ENCODE measurements at regions not wholly inside any gene's neighbourhood (a gene's known extent, or its start where the extent isn't known, plus 50 kb on each side); places are given as distances from the start of the nearest gene placed in this dataset.
"Not testable (repeated sequence)": the region's sequence is repeated elsewhere in the genome, so short reads cannot be mapped to it uniquely, and the experiment has no call there.

DNA sequence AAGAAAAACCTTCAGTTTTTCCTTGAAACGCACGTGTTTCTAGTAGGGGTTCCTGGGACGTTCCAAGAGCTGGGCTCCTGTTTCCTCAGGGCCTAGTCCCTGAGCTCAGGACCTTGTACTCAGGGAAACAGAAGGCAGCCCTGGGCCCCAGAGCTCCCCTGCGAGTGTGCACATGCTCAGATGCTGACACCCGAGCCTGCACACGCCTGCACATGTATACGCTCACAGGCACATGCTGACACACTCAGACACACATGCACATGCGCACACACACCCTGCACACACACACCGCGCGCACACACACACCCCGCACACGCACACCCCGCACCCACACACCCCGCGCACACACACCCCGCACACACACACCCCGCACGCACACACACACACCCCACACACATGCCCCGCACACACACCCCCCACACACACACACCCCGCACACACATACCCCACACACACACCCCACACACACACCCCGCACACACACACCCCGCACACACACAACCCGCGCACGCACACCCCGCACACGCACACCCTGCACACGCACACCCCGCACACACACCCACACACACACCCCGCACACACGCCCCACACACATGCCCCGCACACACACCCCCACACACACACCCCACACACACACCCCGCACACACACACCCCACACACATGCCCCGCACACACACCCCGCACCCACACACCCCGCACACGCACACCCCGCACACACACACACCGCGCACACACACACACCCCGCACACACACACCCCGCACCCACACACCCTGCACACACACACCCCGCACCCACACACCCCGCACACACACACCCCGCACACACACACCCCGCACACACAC, 52.2 kb downstream of the CALML3 start:
- TF ChIP-seq, protein P1, sequence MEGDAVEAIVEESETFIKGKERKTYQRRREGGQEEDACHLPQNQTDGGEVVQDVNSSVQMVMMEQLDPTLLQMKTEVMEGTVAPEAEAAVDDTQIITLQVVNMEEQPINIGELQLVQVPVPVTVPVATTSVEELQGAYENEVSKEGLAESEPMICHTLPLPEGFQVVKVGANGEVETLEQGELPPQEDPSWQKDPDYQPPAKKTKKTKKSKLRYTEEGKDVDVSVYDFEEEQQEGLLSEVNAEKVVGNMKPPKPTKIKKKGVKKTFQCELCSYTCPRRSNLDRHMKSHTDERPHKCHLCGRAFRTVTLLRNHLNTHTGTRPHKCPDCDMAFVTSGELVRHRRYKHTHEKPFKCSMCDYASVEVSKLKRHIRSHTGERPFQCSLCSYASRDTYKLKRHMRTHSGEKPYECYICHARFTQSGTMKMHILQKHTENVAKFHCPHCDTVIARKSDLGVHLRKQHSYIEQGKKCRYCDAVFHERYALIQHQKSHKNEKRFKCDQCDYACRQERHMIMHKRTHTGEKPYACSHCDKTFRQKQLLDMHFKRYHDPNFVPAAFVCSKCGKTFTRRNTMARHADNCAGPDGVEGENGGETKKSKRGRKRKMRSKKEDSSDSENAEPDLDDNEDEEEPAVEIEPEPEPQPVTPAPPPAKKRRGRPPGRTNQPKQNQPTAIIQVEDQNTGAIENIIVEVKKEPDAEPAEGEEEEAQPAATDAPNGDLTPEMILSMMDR (IDR thresholded peaks at IDR 0.05; ENCODE audit: insufficient read depth, low read depth, low read length, missing control alignments): no peak
- no peak overlapping the region for H3K4me3 ChIP-seq (ENCODE audit: low read depth, low read length)
- DNase-seq (ENCODE audit: low read depth): no peak

DNA sequence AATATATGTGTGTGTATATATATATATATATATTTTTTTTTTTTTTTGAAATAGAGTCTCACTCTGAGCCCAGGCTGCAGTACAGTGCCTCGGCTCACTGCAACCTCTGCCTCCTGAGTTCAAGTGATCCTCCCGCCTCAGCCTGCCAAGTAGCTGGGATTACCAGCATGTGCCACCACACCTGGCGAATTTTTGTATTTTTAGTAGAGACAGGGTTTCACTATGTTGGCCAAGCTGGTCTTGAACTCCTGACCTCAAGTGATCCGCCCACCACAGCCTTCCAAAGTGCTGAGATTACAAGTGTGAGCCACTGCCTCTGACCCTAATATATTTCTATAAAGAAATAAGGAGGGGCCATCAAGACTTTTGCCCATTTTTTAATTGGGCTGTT, 55.3 kb downstream of the CALML3 start:
- not testable (repeated sequence) for DNase-seq (ENCODE audit: low read depth); H3K4me3 ChIP-seq (ENCODE audit: low read depth, low read length)

DNA sequence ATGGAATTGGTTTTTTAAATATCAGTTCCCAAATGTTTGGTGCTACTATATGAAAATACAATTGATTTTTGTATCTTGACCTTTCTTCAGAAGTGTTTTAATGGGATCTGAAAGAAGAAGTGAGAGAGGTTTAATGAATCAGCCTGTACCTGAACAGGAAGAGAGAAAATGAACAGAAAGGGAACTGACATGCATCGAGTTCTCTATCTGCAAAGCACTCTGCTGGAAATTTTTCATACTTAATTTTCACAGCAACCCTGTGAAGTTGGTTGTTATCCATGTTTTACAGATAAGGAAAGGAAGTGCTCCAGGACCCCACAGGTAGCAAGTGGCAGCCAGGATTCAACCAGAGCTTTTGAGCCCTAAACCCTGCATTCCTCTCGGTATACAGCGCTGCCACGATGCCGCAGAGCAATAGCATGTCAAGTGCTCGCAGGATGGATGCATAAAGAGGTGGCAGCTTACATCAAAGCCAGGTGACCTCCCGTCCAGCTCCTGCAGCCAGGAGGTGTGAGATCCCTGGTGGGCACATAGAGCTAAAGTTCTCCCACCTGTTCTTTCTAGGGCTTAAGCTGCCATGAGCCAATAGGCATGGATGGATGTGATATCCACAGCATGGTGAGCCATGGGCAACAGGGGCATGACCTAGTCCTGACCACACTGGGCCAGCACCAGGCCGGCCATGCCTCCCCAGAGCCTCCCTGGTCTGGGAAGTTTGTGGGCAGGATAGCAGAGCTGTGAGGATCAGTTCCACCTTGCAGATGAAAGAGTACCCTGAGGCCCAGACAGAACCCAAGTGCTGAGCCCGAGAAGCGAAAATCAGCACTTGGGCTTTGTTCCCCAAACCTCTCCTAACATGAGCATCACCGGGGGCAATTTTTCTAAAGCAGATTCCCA, 57.2 kb downstream of the CALML3 start:
- H3K4me3 ChIP-seq (ENCODE audit: low read depth, low read length): no peak overlapping the region
- TF ChIP-seq, protein P1 (IDR thresholded peaks at IDR 0.05; ENCODE audit: insufficient read depth, low read depth, low read length, missing control alignments): no peak
- DNase-seq (ENCODE audit: low read depth): peak; percentile 77

DNA sequence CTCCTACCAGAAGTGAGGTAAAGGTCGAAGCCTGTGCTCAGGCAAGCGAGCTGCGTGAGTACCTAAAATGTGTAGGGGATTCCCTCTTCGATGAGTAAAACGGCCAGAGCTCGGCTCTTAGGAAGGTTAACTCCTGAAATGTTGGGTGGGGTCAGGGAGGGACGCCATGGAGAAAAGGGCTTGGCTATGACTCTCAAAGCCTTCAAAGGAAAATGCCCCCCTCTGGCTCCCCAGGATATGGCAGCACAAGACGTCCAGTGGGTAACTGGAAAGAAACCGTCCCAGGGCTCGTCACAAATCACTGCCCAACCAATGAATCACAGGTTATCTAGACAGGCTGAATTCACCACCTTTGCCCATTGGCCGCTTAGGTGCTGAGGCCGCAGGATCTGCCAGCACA, 58.0 kb downstream of the CALML3 start:
- TF ChIP-seq, protein P1 (IDR thresholded peaks at IDR 0.05; ENCODE audit: insufficient read depth, low read depth, low read length, missing control alignments): no peak
- H3K4me3 ChIP-seq (ENCODE audit: low read depth, low read length): no peak overlapping the region
- DNase-seq (ENCODE audit: low read depth): peak; percentile 57

DNA sequence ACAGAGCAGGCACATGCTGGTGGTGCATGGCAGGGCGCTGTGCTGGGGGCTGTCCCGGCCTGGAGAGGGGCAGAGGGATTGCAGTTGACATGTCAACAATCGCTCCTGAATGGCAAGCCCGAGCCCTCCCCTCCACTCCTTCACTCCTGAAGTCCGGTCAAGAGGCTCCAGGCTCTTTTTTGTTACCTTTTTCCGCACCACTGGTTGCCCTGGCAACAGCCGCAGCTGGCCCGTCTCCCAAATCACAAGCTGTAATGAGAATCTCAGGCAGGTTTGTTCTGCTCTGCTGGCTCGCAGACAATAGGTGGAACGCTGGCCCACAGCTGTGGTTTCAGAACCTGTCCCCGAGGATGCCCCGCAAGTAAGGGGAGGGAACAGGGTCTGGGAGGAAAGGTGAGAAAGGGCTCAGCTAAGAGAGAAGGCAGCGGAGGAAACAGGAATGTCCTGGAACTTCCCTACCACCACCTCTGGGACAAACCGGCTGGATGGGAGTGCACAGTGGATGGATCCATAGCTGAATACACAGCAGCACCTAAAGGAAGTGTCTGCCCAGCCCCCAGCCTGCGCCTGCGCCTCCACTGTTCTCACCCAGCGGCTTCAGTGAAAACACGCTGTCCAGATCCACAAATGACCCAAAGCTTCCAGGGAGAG, 58.9 kb downstream of the CALML3 start:
- H3K4me3 ChIP-seq (ENCODE audit: low read depth, low read length): no peak overlapping the region
- DNase-seq (ENCODE audit: low read depth): peak; percentile 87

DNA sequence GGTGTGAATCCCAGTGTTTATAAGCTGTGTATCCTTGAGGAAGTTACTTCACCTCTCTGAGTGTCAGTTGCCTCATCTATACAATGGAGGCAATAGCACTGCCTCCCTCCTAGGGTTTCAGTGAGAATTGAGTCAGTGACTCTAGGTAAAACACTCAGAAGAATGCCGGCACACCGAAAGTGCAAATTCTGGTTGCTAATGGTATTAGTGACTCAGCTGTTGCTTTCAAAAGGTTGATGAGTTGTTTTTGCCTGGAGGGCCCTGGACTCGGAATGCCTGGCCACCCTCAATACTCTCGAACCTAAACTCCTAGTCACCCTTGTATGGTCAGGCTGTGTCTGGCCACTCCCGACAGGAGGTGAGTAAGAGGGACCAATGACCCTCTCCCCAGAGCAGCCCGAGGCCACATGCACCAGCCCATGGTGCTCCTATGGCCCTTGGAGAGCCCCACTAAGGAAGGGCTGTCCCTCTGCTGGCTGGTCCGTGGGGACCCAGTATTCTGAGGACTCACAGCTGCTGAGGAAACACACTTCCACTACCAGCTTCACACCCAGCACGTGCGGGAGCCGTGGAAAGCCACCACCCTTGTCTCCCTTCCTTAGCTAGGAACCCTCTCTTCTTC, 60.2 kb downstream of the CALML3 start:
- TF ChIP-seq, protein P1 (IDR thresholded peaks at IDR 0.05; ENCODE audit: insufficient read depth, low read depth, low read length, missing control alignments): no peak
- no peak overlapping the region for H3K4me3 ChIP-seq (ENCODE audit: low read depth, low read length)
- peak; percentile 88 for DNase-seq (ENCODE audit: low read depth)

More for the DNA sequence above, 58.9 kb downstream of the CALML3 start:
- TF ChIP-seq, protein P1 (IDR thresholded peaks at IDR 0.05; ENCODE audit: insufficient read depth, low read depth, low read length, missing control alignments): no peak
